Subcutaneous abdominal adipose tissue (tissue), 5 donors: ENCODE measurements at regions not wholly inside any gene's neighbourhood (a gene's known extent, or its start where the extent isn't known, plus 50 kb on each side); places are given as distances from the start of the nearest gene placed in this dataset.

Experiments
- H3K27ac ChIP-seq: one replicate; pipeline ENCODE4 v1.7.0; 2013; ENCODE audit warnings: low read depth, mild to moderate bottlenecking, inconsistent platforms, low read length, moderate library complexity
- H3K27me3 ChIP-seq, 5 donors: one replicate each; pipeline ENCODE4 v1.7.0; 2013; ENCODE audit warnings: low read length in 5 of 5, inconsistent platforms in 1 of 5; ENCODE audit not compliant: control insufficient read depth in 5 of 5, insufficient read depth in 4 of 5
- H3K36me3 ChIP-seq, 5 donors: one replicate each; pipeline ENCODE4 v1.7.0; 2013; ENCODE audit warnings: low read length in 5 of 5; ENCODE audit not compliant: control insufficient read depth in 5 of 5, insufficient read depth in 5 of 5
- H3K4me1 ChIP-seq, 5 donors: one replicate each; pipeline ENCODE4 v1.7.0; 2013; ENCODE audit warnings: low read length in 5 of 5, mild to moderate bottlenecking in 3 of 5, moderate library complexity in 1 of 5; ENCODE audit not compliant: control insufficient read depth in 5 of 5, insufficient read depth in 5 of 5
- H3K4me3 ChIP-seq, 5 donors: one replicate each; pipeline ENCODE4 v1.7.0; 2013; ENCODE audit warnings: low read length in 5 of 5, low read depth in 1 of 5
- H3K9ac ChIP-seq, 5 donors: one replicate each; pipeline ENCODE4 v1.7.0; 2013; ENCODE audit warnings: low read length in 5 of 5, mild to moderate bottlenecking in 4 of 5, moderate library complexity in 3 of 5
- H3K9me3 ChIP-seq, 5 donors: one replicate each; pipeline ENCODE4 v1.7.0; 2013; ENCODE audit warnings: low read length in 5 of 5; ENCODE audit not compliant: control insufficient read depth in 5 of 5
- donor health status: healthy.
- donor health status: healthy.
- donor health status: healthy.
- donor health status: healthy.
- donor health status: healthy.

GRCh38 chr12:127728285-127728684 lies 538.7 kb upstream of the TMEM132C start:
- Histone ChIP-seq H3K27ac (no peak overlapping the region), H3K9ac (no peak overlapping the region), H3K36me3 (no peaks in the 10 kb centered on the region)

DNA sequence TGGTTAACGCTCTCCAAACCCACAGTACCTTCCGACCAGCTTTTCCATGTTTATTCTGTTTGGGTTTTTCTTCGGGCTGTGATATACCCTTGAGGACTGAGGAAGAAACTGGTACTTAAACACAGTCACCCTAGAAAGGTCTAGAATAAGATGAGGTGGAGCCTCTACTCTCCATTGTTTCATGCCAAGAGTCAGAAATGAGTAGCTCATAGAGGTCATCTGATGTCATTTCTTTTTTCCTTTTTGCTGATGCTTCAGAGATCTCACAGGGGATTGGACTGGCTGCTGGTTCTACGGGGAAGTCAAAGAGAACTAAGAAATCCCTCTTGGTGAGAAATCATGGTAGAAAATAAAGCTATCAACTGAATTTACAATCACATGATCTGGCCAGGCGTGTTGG lies 538.2 kb upstream of the TMEM132C start:
- no peak overlapping the region for H3K27ac ChIP-seq
- H3K9me3 ChIP-seq = peaks cover 0 to 2% (median 0%) of the 10 kb centered on the region in 5 donors
- H3K9ac ChIP-seq = no peak overlapping the region
- no peak overlapping the region for H3K4me3 ChIP-seq
- no peaks in the 10 kb centered on the region for H3K27me3 ChIP-seq
- H3K36me3 ChIP-seq = no peaks in the 10 kb centered on the region
- no peaks in the 10 kb centered on the region for H3K4me1 ChIP-seq

More at GRCh38 chr12:127728285-127728684, 538.7 kb upstream of the TMEM132C start:
- H3K27me3 ChIP-seq = no peaks in the 10 kb centered on the region
- H3K4me3 ChIP-seq = no peak overlapping the region
- no peaks in the 10 kb centered on the region for H3K9me3 ChIP-seq
- H3K4me1 ChIP-seq = no peaks in the 10 kb centered on the region

GRCh38 chr12:127729381-127729780 lies 537.6 kb upstream of the TMEM132C start:
- Histone ChIP-seq H3K4me3 (no peak overlapping the region), H3K36me3 (no peaks in the 10 kb centered on the region), H3K9ac (no peak overlapping the region), H3K9me3 (peaks cover 0 to 2% (median 0%) of the 10 kb centered on the region in 5 donors), H3K27me3 (no peaks in the 10 kb centered on the region), H3K27ac (no peak overlapping the region), H3K4me1 (no peaks in the 10 kb centered on the region)

DNA sequence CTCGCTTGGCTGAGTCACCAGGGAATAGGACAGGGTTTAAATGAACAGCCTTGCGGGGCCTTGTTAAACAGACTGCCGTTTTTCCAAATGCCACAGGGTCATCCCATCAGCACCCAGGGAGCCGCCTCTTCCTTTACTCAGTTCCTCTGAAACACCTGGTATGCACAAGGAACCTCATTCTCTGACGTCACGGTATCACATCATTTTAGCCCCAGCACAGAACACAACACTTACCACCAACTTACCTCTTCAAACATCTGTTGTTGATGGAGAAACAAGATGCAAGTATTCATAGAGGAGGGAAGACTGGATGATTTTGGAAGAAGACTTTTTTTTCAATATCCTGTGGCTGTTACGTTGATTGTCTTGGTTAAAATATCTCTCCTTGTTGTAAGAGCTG lies 535.3 kb upstream of the TMEM132C start:
- Histone ChIP-seq H3K4me3 (no peak overlapping the region), H3K27me3 (no peaks in the 10 kb centered on the region), H3K27ac (no peak overlapping the region), H3K9ac (no peak overlapping the region), H3K9me3 (peaks cover 0 to 2% (median 0%) of the 10 kb centered on the region in 5 donors), H3K4me1 (no peaks in the 10 kb centered on the region), H3K36me3 (no peaks in the 10 kb centered on the region)

GRCh38 chr12:127742231-127742630 lies 524.7 kb upstream of the TMEM132C start:
- H3K36me3 ChIP-seq = no peaks in the 10 kb centered on the region
- H3K27ac ChIP-seq = no peak overlapping the region
- H3K9ac ChIP-seq = no peak overlapping the region

GRCh38 chr12:127745469-127746212 lies 521.3 kb upstream of the TMEM132C start:
- Histone ChIP-seq H3K9me3 (peaks cover 0 to 2% (median 0%) of the 10 kb centered on the region in 5 donors), H3K9ac (no peak overlapping the region), H3K27ac (no peak overlapping the region), H3K27me3 (peaks cover 0 to 4% (median 0%) of the 10 kb centered on the region in 5 donors), H3K4me1 (no peaks in the 10 kb centered on the region), H3K36me3 (no peaks in the 10 kb centered on the region), H3K4me3 (no peak overlapping the region)

More at GRCh38 chr12:127742231-127742630, 524.7 kb upstream of the TMEM132C start:
- H3K27me3 ChIP-seq = peaks cover 0 to 3% (median 0%) of the 10 kb centered on the region in 5 donors
- no peaks in the 10 kb centered on the region for H3K4me1 ChIP-seq
- peaks cover 0 to 2% (median 0%) of the 10 kb centered on the region in 5 donors for H3K9me3 ChIP-seq
- no peak overlapping the region for H3K4me3 ChIP-seq

DNA sequence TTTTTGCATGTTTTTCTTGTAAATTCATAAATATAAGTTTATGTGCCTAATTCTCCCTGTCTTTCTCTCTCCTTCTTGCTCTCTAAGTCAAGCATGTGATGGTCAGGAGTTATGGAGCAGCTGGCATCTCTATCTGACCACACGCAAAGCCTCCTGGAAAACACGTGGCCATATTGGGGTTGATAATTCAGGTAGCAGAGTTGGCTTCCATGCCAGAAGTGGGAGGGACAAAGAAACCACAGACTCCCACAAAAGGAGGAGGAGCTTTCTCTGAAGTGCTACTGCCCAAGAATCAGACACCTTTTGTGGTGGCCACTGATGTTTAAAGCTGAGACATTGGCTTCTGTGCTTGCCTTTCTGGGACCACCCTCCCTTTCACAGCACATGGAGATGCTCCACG lies 517.6 kb upstream of the TMEM132C start:
- no peak overlapping the region for H3K4me3 ChIP-seq
- peaks cover 0 to 2% (median 0%) of the 10 kb centered on the region in 5 donors for H3K9me3 ChIP-seq
- H3K36me3 ChIP-seq = no peaks in the 10 kb centered on the region
- H3K4me1 ChIP-seq = no peaks in the 10 kb centered on the region
- H3K27ac ChIP-seq = no peak overlapping the region
- peaks cover 0 to 4% (median 0%) of the 10 kb centered on the region in 5 donors for H3K27me3 ChIP-seq
- H3K9ac ChIP-seq = no peak overlapping the region

DNA sequence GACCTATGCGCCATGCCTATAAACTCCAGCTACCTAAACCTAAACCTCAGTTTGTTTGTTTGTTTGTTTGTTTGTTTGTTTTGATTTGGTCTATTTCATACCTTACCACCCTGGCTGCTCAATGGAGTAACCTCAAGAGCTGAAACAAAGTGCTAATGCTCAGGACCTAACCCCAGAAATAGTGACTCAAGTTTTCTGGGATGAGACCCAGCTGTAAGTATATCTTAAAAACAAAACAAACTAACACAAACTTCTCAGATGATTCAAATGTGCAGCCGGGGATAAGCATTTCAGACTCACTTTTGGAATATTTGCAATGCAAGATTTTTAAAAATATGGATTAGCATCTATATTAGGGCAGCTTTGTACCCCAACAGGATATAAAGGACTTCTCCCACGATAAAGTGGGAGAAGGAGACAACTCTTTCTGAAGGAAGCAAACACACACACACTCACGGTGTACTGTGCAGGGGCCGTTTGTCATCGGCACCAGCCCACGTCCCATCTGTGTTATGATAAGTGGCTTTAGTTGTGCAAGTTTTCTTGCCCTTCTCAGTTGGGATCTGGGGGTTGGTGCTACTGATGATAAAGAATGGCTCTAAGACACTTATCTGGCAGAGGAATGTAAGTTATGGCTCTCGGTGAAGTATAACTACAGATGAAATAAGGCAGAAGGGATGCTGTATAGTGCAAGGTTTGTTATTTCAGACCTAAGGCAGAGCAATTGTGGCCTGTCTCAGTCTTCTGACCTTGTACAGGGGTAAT lies 516.7 kb upstream of the TMEM132C start:
- H3K4me1 ChIP-seq = no peaks in the 10 kb centered on the region
- H3K4me3 ChIP-seq = no peak overlapping the region
- H3K27ac ChIP-seq = no peak overlapping the region
- H3K36me3 ChIP-seq = no peaks in the 10 kb centered on the region
- no peaks in the 10 kb centered on the region for H3K9me3 ChIP-seq
- peaks cover 0 to 4% (median 0%) of the 10 kb centered on the region in 5 donors for H3K27me3 ChIP-seq
- H3K9ac ChIP-seq = no peak overlapping the region

GRCh38 chr12:127752802-127753201 lies 514.2 kb upstream of the TMEM132C start:
- Histone ChIP-seq H3K36me3 (no peaks in the 10 kb centered on the region), H3K4me3 (no peak overlapping the region), H3K9ac (no peak overlapping the region), H3K27me3 (peaks cover 0 to 4% (median 0%) of the 10 kb centered on the region in 5 donors), H3K27ac (no peak overlapping the region), H3K4me1 (no peaks in the 10 kb centered on the region), H3K9me3 (no peaks in the 10 kb centered on the region)

GRCh38 chr12:127760357-127760756 lies 506.6 kb upstream of the TMEM132C start:
- Histone ChIP-seq H3K36me3 (no peaks in the 10 kb centered on the region), H3K27ac (no peak overlapping the region), H3K4me3 (no peak overlapping the region), H3K4me1 (no peaks in the 10 kb centered on the region), H3K9ac (no peak overlapping the region), H3K27me3 (no peaks in the 10 kb centered on the region), H3K9me3 (no peaks in the 10 kb centered on the region)
